HG03095 (cell line): ENCODE measurements at regions not wholly inside any gene's neighbourhood (a gene's known extent, or its start where the extent isn't known, plus 50 kb on each side); places are given as distances from the start of the nearest gene placed in this dataset.

ENCODE experiments used
- ATAC-seq: cut with Tn5 transposase; IDR thresholded peaks from one replicate; pipeline ENCODE4 v1.9.1; 2021; ENCODE audit warnings: moderate library complexity; ENCODE audit not compliant: unreplicated experiment

GRCh38 chr1:172973424-172973823, 77.3 kb downstream of the TNFSF18 start:
- no peak for ATAC-seq

- ATAC-seq, result no peak
These were observed 74.3 kb downstream of the TNFSF18 start for GRCh38 chr1:172976222-172977041.

DNA sequence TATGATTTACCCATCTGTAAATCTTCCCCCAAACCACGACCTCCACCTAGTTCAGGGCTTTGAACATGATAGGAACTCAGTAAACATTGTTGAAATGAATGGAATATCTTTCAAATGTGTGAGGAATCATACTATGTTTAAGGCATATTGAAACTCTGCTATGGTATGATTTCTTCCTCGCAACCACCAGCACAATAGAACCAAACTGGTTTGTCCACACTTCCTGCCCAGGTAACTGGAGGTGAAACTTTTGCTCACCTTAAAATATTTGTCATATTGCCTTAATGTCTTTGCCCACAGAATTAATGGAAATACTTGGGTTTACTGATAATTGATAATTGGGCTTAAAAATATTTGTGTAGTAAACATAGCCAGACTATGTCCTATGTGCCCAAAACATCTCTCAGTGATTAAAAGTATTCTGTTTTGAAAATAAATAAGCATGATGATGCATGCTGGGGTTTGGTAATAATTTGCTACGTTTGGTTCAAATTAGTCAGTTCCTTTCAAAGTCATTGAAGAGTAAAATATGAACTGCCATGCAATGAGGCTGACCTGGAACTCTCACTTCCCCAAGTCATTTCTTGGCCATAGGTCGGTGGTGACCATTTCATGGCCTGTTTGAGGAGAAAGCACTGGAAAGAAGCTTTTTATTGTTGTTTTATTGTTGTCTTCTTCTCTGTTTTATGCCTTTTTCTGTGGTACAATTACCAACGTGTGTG, 73.3 kb downstream of the TNFSF18 start:
- no peak for ATAC-seq

- no peak for ATAC-seq
These were observed 72.1 kb downstream of the TNFSF18 start for GRCh38 chr1:172978595-172978994.

- no peak for ATAC-seq
These were observed 70.9 kb downstream of the TNFSF18 start for GRCh38 chr1:172979828-172980227.

- ATAC-seq, result no peak
These were observed 70.3 kb downstream of the TNFSF18 start for GRCh38 chr1:172980456-172980855.

GRCh38 chr1:172980971-172981370, 69.8 kb downstream of the TNFSF18 start:
- ATAC-seq, result no peak
